VCaP (cell line): ENCODE measurements at regions not wholly inside any gene's neighbourhood (a gene's known extent, or its start where the extent isn't known, plus 50 kb on each side); places are given as distances from the start of the nearest gene placed in this dataset.

Experiments
- H3K27ac ChIP-seq: fragments of 450-650 bp; 2 replicates; pipeline ENCODE4 v1.5.1; 2017
- CTCF ChIP-seq: fragments of 450-650 bp; conservative IDR thresholded peaks from 2 replicates; pipeline ENCODE4 v1.5.1; 2017; ENCODE audit warnings: mild to moderate bottlenecking, moderate library complexity

- no peak for TF ChIP-seq CTCF
- H3K27ac ChIP-seq = no peak overlapping the region
Measured at GRCh38 chr1:239240736-239241135, 145.6 kb upstream of the CHRM3 start.

- no peak for TF ChIP-seq CTCF
Measured at GRCh38 chr1:239239529-239239928, 146.8 kb upstream of the CHRM3 start.

GRCh38 chr1:239237912-239238311 is 148.5 kb upstream of the CHRM3 start:
- peak; percentile 47 for TF ChIP-seq CTCF
- H3K27ac ChIP-seq = no peak overlapping the region

More at GRCh38 chr1:239239529-239239928, 146.8 kb upstream of the CHRM3 start:
- H3K27ac ChIP-seq = no peak overlapping the region

- no peak overlapping the region for H3K27ac ChIP-seq
- no peak for TF ChIP-seq CTCF
Measured at GRCh38 chr1:239233626-239234025, 152.7 kb upstream of the CHRM3 start.

GRCh38 chr1:239232921-239233320 is 153.4 kb upstream of the CHRM3 start:
- no peak for TF ChIP-seq CTCF
- no peak overlapping the region for H3K27ac ChIP-seq

GRCh38 chr1:239228451-239228850 is 157.9 kb upstream of the CHRM3 start:
- TF ChIP-seq CTCF = no peak
- H3K27ac ChIP-seq = no peak overlapping the region

- H3K27ac ChIP-seq = no peak overlapping the region
- no peak for TF ChIP-seq CTCF
Measured at GRCh38 chr1:239225396-239225795, 161.0 kb upstream of the CHRM3 start.

GRCh38 chr1:239224100-239224499 is 162.3 kb upstream of the CHRM3 start:
- TF ChIP-seq CTCF = no peak
- no peak overlapping the region for H3K27ac ChIP-seq
